BLaER1 (cell line): ENCODE measurements at regions not wholly inside any gene's neighbourhood (a gene's known extent, or its start where the extent isn't known, plus 50 kb on each side); places are given as distances from the start of the nearest gene placed in this dataset.

Experiments
- H3K27ac ChIP-seq: shearing (Covaris generic); formaldehyde crosslinking; 2 replicates; pipeline ENCODE4 v1.8.1; 2022
- H3K27me3 ChIP-seq: shearing (Covaris generic); formaldehyde crosslinking; 2 replicates; pipeline ENCODE4 v1.8.1; 2022
- H3K36me3 ChIP-seq: shearing (Covaris generic); formaldehyde crosslinking; 2 replicates; pipeline ENCODE4 v1.8.1; 2022
- H3K4me1 ChIP-seq: shearing (Covaris generic); formaldehyde crosslinking; 2 replicates; pipeline ENCODE4 v1.8.1; 2022
- H3K4me2 ChIP-seq: shearing (Covaris generic); formaldehyde crosslinking; 2 replicates; pipeline ENCODE4 v1.8.1; 2022
- H3K4me3 ChIP-seq: shearing (Covaris generic); formaldehyde crosslinking; 2 replicates; pipeline ENCODE4 v1.8.1; 2022
- H3K9ac ChIP-seq: shearing (Covaris generic); formaldehyde crosslinking; 2 replicates; pipeline ENCODE4 v1.8.1; 2022
- H3K9me3 ChIP-seq: shearing (Covaris generic); formaldehyde crosslinking; 2 replicates; pipeline ENCODE4 v1.8.1; 2022
- H4K20me1 ChIP-seq: shearing (Covaris generic); formaldehyde crosslinking; 2 replicates; pipeline ENCODE4 v1.8.1; 2022
- Cebpa-rat ChIP-seq: shearing (Covaris generic); IDR thresholded peaks from 2 replicates; pipeline ENCODE4 v1.8.1; 2022

GRCh38 chr2:16279201-16279570 is 338.8 kb downstream of the MYCN start:
- no peak for TF ChIP-seq Cebpa-rat
- Histone ChIP-seq H3K27ac (no peak overlapping the region), H3K4me2 (no peak overlapping the region), H3K9me3 (no peaks in the 10 kb centered on the region), H3K4me3 (no peak overlapping the region), H3K27me3 (peaks cover 10% of the 10 kb centered on the region; the same call in 1 of the 2 replicates), H4K20me1 (no peaks in the 10 kb centered on the region), H3K4me1 (peaks cover 17% of the 10 kb centered on the region), H3K36me3 (no peaks in the 10 kb centered on the region), H3K9ac (no peak overlapping the region)

DNA sequence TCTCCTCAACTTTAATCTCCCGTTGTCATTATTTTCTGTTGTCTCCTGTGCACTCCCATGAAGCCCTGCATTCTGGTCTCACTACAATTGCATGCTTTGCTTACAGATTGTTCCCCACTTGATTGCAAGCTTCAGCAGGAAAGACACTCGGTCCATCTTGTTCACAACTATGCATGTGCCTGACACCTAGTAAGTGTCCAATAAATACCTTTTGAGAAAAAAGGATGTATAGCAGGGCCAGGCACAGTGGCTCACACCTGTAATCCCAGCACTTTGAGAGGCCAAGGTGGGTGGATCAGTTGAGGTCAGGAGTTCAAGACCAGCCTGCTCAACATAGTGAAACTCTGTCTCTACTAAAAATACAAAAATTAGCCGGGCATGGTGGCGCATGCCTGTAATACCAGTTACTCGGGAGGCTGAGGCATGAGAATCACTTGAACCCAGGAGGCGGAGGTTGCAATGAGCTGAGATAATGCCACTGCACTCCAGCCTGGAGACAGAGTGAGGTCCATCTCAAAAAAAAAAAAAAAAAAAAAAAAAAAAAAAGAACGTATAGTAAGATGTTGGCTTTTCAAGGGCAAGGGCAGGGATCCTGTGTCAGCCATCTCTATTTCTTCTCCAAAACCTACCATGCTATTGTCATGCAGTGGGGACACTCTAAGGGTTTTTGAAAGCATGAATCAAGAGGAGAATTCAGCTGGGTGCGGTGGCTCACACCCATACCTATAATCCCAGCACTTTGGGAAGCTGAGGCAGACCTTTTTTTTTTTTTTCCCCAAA is 338.3 kb downstream of the MYCN start:
- Histone ChIP-seq H4K20me1 (no peaks in the 10 kb centered on the region), H3K36me3 (no peaks in the 10 kb centered on the region), H3K9ac (no peak overlapping the region), H3K4me2 (no peak overlapping the region), H3K4me3 (no peak overlapping the region), H3K27me3 (0 out of 2 replicates have a peak, but pooled peaks cover 10% of the 10 kb centered on the region), H3K4me1 (peaks cover 11% of the 10 kb centered on the region), H3K9me3 (no peaks in the 10 kb centered on the region), H3K27ac (no peak overlapping the region)
- no peak for TF ChIP-seq Cebpa-rat

- H3K27me3 ChIP-seq = no peaks in the 10 kb centered on the region
- H3K4me3 ChIP-seq = no peak overlapping the region
- TF ChIP-seq Cebpa-rat = no peak
- no peaks in the 10 kb centered on the region for H3K9me3 ChIP-seq
- H4K20me1 ChIP-seq = no peaks in the 10 kb centered on the region
- no peak overlapping the region for H3K9ac ChIP-seq
- H3K36me3 ChIP-seq = no peaks in the 10 kb centered on the region
- 0 out of 2 replicates have a peak, but pooled peaks cover 3% of the 10 kb centered on the region for H3K4me1 ChIP-seq
- H3K4me2 ChIP-seq = no peak overlapping the region
- no peak overlapping the region for H3K27ac ChIP-seq
Observed at GRCh38 chr2:16277117-16277516, 336.8 kb downstream of the MYCN start.

DNA sequence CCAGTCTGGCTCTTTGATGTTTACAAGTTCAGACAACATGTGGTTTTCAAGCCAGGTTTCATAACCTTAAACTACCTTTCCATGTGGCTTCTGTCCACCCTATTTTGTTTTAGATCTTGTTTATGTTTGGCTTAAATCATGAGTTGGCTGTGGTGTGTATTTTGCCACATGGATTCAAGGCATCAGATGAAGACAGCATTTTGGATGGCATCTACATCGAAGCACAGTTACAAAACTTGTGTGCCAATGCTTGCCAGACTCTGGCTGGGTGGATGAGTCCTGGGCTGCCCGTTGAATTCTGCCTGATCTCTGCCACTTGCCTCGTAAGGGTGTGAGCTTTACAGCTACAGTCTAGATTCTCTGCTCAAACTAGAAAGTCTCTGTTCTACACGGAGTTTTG is 335.3 kb downstream of the MYCN start:
- H3K36me3 ChIP-seq = no peaks in the 10 kb centered on the region
- TF ChIP-seq Cebpa-rat = no peak
- H4K20me1 ChIP-seq = no peaks in the 10 kb centered on the region
- H3K4me2 ChIP-seq = no peak overlapping the region
- H3K9me3 ChIP-seq = no peaks in the 10 kb centered on the region
- no peak overlapping the region for H3K9ac ChIP-seq
- H3K4me3 ChIP-seq = no peak overlapping the region
- H3K27me3 ChIP-seq = no peaks in the 10 kb centered on the region
- no peaks in the 10 kb centered on the region for H3K4me1 ChIP-seq
- no peak overlapping the region for H3K27ac ChIP-seq

DNA sequence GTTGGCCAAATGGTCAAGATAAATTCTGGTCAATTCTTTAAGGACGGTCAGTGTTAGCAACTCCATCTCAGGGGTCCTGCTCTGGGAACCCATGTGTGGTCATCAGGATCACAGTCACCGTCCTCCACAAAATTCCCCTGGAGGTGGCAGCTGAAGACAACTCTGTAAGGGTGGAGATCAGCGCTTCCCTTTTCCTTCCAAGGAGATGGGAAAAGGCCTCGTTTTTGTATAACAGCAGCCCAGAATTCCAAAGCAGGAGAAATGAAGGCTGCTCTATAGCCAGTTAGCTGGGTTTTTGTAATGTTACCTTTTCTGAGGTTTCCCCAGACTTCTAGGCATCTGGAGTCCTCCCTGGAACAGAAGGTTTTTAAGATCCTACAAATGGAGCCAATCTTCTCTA is 334.8 kb downstream of the MYCN start:
- H3K4me1 ChIP-seq = no peaks in the 10 kb centered on the region
- no peak overlapping the region for H3K4me2 ChIP-seq
- no peaks in the 10 kb centered on the region for H3K9me3 ChIP-seq
- no peaks in the 10 kb centered on the region for H3K27me3 ChIP-seq
- no peaks in the 10 kb centered on the region for H3K36me3 ChIP-seq
- H4K20me1 ChIP-seq = no peaks in the 10 kb centered on the region
- TF ChIP-seq Cebpa-rat = no peak
- no peak overlapping the region for H3K9ac ChIP-seq
- H3K27ac ChIP-seq = no peak overlapping the region
- no peak overlapping the region for H3K4me3 ChIP-seq

DNA sequence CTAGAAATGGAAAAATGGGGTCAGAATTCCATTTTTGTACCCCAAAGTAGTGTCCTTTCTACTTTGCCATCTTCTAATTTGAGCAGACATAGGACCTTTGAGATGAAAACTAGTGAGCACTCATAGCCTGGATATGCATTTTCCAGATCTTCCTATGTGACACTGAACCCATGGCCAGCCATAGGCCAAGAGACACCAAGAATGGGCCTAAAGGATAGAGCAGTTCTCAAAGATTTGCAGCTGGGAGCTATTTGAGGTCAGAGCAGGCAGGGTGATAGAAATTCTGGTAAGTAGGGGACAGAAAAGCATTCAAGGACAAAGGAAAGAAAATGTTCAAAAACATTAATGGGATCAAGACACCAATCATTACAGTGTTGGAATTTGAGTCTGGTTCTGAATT is 332.8 kb downstream of the MYCN start:
- H3K4me2 ChIP-seq = no peak overlapping the region
- H3K27ac ChIP-seq = no peak overlapping the region
- H4K20me1 ChIP-seq = no peaks in the 10 kb centered on the region
- TF ChIP-seq Cebpa-rat = no peak
- H3K4me1 ChIP-seq = no peaks in the 10 kb centered on the region
- H3K27me3 ChIP-seq = no peaks in the 10 kb centered on the region
- H3K9ac ChIP-seq = no peak overlapping the region
- no peak overlapping the region for H3K4me3 ChIP-seq
- no peaks in the 10 kb centered on the region for H3K36me3 ChIP-seq
- no peaks in the 10 kb centered on the region for H3K9me3 ChIP-seq

DNA sequence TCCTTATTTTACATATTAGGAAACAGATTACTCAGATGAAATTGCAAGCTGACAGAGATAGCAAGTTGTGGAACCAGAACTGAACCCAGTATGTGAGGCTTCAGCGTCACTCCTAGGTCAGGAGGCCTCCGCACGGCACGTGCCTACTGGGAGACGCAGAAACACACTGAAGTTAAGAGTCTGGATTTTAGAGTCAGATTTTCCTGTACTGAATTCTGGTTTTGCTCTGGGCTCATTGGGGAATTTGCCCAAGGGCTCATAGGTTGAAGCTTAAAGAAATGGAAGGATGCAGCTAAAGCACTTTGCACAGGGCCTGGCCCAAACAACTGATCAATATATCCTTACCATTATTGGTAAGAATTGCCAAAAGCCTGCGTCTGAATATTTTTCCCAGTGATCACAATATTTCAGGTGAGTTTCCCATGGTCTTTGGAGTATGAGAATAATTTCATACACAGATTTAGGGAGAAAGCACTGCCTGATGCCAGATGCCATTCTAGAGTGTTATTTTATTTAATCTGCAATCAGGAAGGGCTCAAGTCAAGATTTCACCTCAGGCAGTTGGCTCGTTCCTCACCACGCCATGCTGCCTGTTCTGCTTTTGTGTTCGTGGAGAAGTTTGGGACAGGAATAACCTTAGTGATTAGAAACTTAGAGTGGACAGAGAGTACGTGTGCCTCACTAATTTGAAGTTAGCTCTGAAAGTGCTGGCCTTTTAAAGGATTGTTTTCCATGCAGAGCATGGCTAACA is 331.9 kb downstream of the MYCN start:
- no peak for TF ChIP-seq Cebpa-rat
- Histone ChIP-seq H3K9me3 (no peaks in the 10 kb centered on the region), H3K4me1 (no peaks in the 10 kb centered on the region)

DNA sequence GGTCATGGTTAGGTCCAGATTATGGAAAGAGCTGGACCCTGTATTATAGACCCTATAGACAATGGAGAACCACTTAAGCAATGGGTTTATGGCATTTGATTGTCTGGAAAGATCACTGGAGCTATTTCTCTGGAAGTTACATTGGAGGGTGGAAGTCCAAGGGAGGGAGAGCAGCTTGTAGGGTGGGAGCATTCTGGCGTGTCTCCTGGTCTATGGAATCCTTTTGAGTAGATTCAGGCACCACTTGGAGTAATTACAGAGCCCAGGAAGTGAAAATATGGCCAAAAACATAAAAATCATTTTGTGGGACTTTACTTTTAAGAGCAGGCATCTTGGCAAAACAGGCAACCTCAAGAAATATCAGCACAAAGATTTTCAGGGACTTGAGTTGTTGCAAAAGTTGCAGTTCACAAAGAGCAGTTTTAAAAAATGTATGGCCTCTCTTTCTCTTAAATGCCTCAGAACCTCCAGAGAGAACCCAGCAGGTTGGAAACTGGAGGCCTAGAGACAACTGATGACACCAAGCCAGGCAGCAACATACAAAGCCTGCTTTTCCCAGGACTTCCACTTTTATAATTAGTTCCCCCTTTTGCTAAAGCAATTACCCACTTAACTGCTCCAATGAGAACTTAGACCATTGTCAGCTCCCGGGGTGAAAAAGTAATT is 331.0 kb downstream of the MYCN start:
- Histone ChIP-seq H4K20me1 (no peaks in the 10 kb centered on the region), H3K4me2 (no peak overlapping the region), H3K4me1 (no peaks in the 10 kb centered on the region), H3K36me3 (no peaks in the 10 kb centered on the region), H3K9ac (no peak overlapping the region), H3K27ac (no peak overlapping the region), H3K27me3 (no peaks in the 10 kb centered on the region), H3K9me3 (no peaks in the 10 kb centered on the region), H3K4me3 (no peak overlapping the region)
- no peak for TF ChIP-seq Cebpa-rat

More for the DNA sequence above, 331.9 kb downstream of the MYCN start:
- Histone ChIP-seq H3K9ac (no peak overlapping the region), H3K4me3 (no peak overlapping the region), H4K20me1 (no peaks in the 10 kb centered on the region), H3K36me3 (no peaks in the 10 kb centered on the region), H3K4me2 (no peak overlapping the region), H3K27me3 (no peaks in the 10 kb centered on the region), H3K27ac (no peak overlapping the region)

- H3K36me3 ChIP-seq = no peaks in the 10 kb centered on the region
- H4K20me1 ChIP-seq = no peaks in the 10 kb centered on the region
- TF ChIP-seq Cebpa-rat = no peak
- H3K27me3 ChIP-seq = no peaks in the 10 kb centered on the region
- H3K4me2 ChIP-seq = no peak overlapping the region
- no peaks in the 10 kb centered on the region for H3K4me1 ChIP-seq
- no peak overlapping the region for H3K9ac ChIP-seq
- H3K4me3 ChIP-seq = no peak overlapping the region
- H3K27ac ChIP-seq = no peak overlapping the region
- no peaks in the 10 kb centered on the region for H3K9me3 ChIP-seq
Observed at GRCh38 chr2:16270441-16270840, 330.1 kb downstream of the MYCN start.
